ENCODE measurements at regions not wholly inside any gene's neighbourhood (a gene's known extent, or its start where the extent isn't known, plus 50 kb on each side); places are given as distances from the start of the nearest gene placed in this dataset.
A peak's percentile ranks its signal among the peaks of the same experiment; 100 is the strongest.

- Histone ChIP-seq H2AFZ (no peak overlapping the region), H3K27me3 (ENCODE audit: insufficient read depth, low read depth) (no peaks in the 10 kb centered on the region), H3K27ac (no peak overlapping the region), H3K9me2 (ENCODE audit: insufficient read depth) (no peaks in the 10 kb centered on the region), H3K4me2 (no peak overlapping the region), H3K4me1 (replicated peaks; ENCODE audit: insufficient read depth) (peaks cover 27% of the 10 kb centered on the region), H3K36me3 (ENCODE audit: low read depth) (no peaks in the 10 kb centered on the region), H3K4me3 (no peak overlapping the region), H3F3A (ENCODE audit: insufficient read depth, low read depth) (peaks cover 11% of the 10 kb centered on the region; the same call in 1 of the 2 replicates), H3K9me3 (ENCODE audit: insufficient read depth, low read depth) (peaks cover 4% of the 10 kb centered on the region; the same call in 1 of the 2 replicates), H3K79me2 (ENCODE audit: low read depth) (no peaks in the 10 kb centered on the region), H4K20me1 (ENCODE audit: insufficient read depth) (no peaks in the 10 kb centered on the region)
- ChIA-PET CTCF (interaction anchor here (0.6 kb wide), 1 partner anchor 321 kb away, joined by 3 read pairs; no protein-coding TSS in a partner anchor), POLR2A (ENCODE audit: unreplicated experiment) (interaction anchor here (0.7 kb wide), 1 partner anchor 119 kb away, joined by 5 read pairs; no protein-coding TSS in a partner anchor)
- no TSS peak for BruUV-seq (replicated peaks)
- intact Hi-C loops (cut with micrococcal nuclease; ENCODE audit: unreplicated experiment) = no loop called here
- no peak for DNase-seq
- TF ChIP-seq CTCF (conservative IDR thresholded peaks at IDR 0.05) = no peak
- no peak for TF ChIP-seq EZH2 (IDR thresholded peaks at IDR 0.05; ENCODE audit: low read depth)
Observed at GRCh38 chr2:37794717-37795116, 123.3 kb upstream of the CDC42EP3 start.

DNA sequence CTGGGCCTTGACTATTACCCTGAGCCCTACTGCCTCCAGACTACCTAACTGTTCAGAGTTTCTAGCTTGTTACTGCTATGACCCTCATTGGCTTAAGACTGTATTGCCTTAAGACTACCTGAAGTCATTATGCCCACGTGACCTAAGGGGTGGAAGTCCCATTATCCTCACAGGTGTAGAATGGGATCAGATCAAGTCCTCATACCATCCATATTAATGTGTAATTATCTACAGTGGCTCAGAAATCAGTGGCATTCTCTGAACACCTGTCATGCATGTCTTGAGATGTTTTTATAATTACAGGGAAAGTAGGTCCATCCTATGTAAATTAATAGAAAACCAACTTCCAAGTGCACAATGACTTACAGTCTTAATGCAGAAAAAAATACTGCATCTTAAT, 124.0 kb upstream of the CDC42EP3 start:
- Histone ChIP-seq H4K20me1 (ENCODE audit: insufficient read depth) (no peaks in the 10 kb centered on the region), H3K9me2 (ENCODE audit: insufficient read depth) (no peaks in the 10 kb centered on the region), H3K9me3 (ENCODE audit: insufficient read depth, low read depth) (no peaks in the 10 kb centered on the region), H3K79me2 (ENCODE audit: low read depth) (no peaks in the 10 kb centered on the region), H3K4me1 (replicated peaks; ENCODE audit: insufficient read depth) (peaks cover 35% of the 10 kb centered on the region), H2AFZ (no peak overlapping the region), H3K27me3 (ENCODE audit: insufficient read depth, low read depth) (no peaks in the 10 kb centered on the region), H3K4me3 (no peak overlapping the region; the same call in 1 of the 2 replicates), H3K4me2 (peak overlapping the region; percentile 35), H3F3A (ENCODE audit: insufficient read depth, low read depth) (peaks cover 17% of the 10 kb centered on the region; the same call in 1 of the 2 replicates), H3K27ac (peak overlapping the region; percentile 22), H3K36me3 (ENCODE audit: low read depth) (no peaks in the 10 kb centered on the region)
- no peak for DNase-seq
- intact Hi-C loops (cut with micrococcal nuclease; ENCODE audit: unreplicated experiment) = no loop called here
- BruUV-seq (replicated peaks) = no TSS peak
- ChIA-PET POLR2A (ENCODE audit: unreplicated experiment) (no interaction called here), CTCF (no interaction called here)
- TF ChIP-seq EZH2 (IDR thresholded peaks at IDR 0.05; ENCODE audit: low read depth) = no peak
- no peak for TF ChIP-seq CTCF (conservative IDR thresholded peaks at IDR 0.05)

DNA sequence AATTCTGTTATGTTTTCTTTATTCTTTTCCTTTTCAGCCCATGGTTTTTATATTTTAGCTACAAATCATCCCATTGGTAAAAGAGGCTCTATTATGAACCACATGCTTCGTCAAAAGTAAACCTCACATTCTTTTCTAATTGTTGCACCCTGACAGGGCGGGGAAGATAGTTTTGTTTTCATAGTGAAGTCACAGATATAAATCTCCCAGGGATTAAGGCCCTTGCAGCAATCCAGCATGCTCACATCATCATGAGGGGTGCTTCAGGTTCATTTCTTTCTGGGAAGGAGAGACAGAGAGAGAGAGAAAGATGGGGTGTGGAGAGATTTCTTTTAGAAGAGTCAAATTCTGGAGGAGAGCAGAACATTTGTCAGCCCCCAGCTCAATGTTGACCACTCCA, 124.5 kb upstream of the CDC42EP3 start:
- intact Hi-C loops (cut with micrococcal nuclease; ENCODE audit: unreplicated experiment) = loop anchor here (1.0 kb wide), 1 partner anchor 124 kb away; no protein-coding TSS in a partner anchor
- H3K4me3 ChIP-seq = no peak overlapping the region; the same call in 1 of the 2 replicates
- ChIA-PET POLR2A (ENCODE audit: unreplicated experiment) (no interaction called here), CTCF (no interaction called here)
- peaks cover 18% of the 10 kb centered on the region; the same call in 1 of the 2 replicates for H3F3A ChIP-seq (ENCODE audit: insufficient read depth, low read depth)
- no peaks in the 10 kb centered on the region for H3K9me3 ChIP-seq (ENCODE audit: insufficient read depth, low read depth)
- H3K36me3 ChIP-seq (ENCODE audit: low read depth) = no peaks in the 10 kb centered on the region
- peaks cover 39% of the 10 kb centered on the region for H3K4me1 ChIP-seq (replicated peaks; ENCODE audit: insufficient read depth)
- no peaks in the 10 kb centered on the region for H4K20me1 ChIP-seq (ENCODE audit: insufficient read depth)
- peak overlapping the region; percentile 42 for H3K27ac ChIP-seq
- no TSS peak for BruUV-seq (replicated peaks)
- no peaks in the 10 kb centered on the region for H3K79me2 ChIP-seq (ENCODE audit: low read depth)
- no peaks in the 10 kb centered on the region for H3K9me2 ChIP-seq (ENCODE audit: insufficient read depth)
- peak overlapping the region; percentile 35 for H3K4me2 ChIP-seq
- H2AFZ ChIP-seq = no peak overlapping the region; the same call in 1 of the 2 replicates
- H3K27me3 ChIP-seq (ENCODE audit: insufficient read depth, low read depth) = no peaks in the 10 kb centered on the region
- TF ChIP-seq EZH2 (IDR thresholded peaks at IDR 0.05; ENCODE audit: low read depth) (no peak), CTCF (conservative IDR thresholded peaks at IDR 0.05) (no peak)
- peak; percentile 33 to 89 for DNase-seq
